Daoy (cell line): ENCODE measurements at regions not wholly inside any gene's neighbourhood (a gene's known extent, or its start where the extent isn't known, plus 50 kb on each side); places are given as distances from the start of the nearest gene placed in this dataset.

Experiments used
- DNase-seq: peaks from one replicate; pipeline ENCODE4 v3.0.0-alpha.2; 2015; ENCODE audit warnings: low read depth

GRCh38 chr6:145475794-145476396 is 259.4 kb downstream of the EPM2A start:
- no peak for DNase-seq

- DNase-seq, result no peak
Observed at GRCh38 chr6:145480024-145480423, 255.3 kb downstream of the EPM2A start.

GRCh38 chr6:145483191-145483996 is 251.9 kb downstream of the EPM2A start:
- DNase-seq, result no peak

GRCh38 chr6:145485288-145485687 is 250.0 kb downstream of the EPM2A start:
- DNase-seq, result no peak

- no peak for DNase-seq
Observed at GRCh38 chr6:145486306-145486705, 249.0 kb downstream of the EPM2A start.

DNA sequence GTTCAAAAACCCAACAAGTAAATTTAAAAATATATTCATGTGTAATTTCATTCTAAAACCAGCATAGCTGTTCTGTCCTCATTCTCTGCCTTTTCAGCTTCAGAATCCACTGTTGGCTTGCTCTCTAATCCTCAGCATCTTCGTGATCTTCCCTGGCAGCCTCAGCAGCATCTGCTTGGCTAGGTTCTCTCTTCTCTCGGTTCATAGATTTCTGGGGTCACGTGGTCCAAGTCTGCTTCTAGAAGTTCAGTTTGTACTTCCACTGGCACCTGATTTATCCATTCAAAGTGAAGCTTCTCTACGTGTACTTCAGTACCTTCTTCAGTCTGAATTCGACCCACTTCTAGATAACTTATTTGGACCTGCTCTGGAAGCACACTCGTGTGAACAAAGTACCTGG is 245.7 kb downstream of the EPM2A start:
- no peak for DNase-seq

GRCh38 chr6:145490068-145490467 is 245.3 kb downstream of the EPM2A start:
- no peak for DNase-seq

DNA sequence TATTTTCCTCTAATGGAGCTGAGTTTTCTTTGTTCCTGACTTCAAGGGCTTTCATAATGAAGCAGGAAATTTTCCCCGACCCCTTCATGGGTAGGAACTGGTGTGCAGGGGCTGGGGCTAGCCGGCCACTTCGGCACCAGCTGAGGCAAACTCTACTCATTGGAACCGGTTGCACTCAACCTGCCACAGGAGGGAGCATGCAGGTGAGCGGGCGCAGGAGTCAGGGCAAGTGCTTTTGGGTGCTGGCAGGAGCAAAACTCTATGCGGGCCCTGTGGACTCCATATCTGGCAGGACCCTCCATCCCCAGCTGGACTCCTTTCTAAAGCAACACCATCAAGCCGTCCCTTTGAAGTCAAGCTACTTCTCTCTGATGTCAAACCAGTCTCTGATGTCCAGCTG is 244.2 kb downstream of the EPM2A start:
- DNase-seq, result no peak

- DNase-seq, result no peak
Observed at GRCh38 chr6:145497006-145497405, 238.3 kb downstream of the EPM2A start.

DNA sequence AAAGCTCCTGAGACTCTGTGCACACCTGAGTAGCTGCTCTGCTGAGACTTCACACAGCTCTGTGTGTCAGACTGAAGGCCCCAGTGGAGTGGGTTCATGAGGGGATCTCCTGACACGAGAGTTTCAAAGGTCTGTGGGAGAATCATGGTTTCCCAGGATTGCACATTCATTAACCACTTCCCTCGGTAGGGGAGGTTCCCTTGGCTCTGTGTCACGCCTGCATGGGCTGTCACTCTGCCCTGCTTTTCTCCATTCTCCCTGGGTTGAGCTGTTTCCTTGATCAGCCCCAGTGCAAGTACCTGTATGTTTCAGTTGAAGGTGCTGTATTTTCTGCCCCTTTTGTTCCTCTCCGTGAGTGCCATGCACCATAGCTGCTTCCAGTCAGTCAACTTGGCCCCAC is 236.9 kb downstream of the EPM2A start:
- no peak for DNase-seq

DNA sequence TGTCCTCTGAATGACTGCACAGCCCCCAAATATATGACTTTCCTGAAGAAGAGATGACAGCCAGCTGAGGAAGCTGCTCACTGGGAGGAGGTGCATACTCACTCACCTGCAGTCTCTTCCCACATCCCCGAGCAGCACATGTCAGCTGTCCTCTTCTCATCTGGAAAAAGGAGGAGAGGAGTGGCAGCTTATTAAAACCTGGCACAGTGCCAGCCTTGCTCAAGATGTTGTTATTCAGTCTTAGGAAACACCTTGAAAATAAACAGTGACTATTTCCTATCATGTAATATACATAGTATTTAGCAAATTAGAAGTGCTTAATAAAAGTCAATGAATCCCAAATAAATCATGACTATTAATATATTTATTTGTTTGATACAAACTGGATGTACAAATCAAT is 232.9 kb downstream of the EPM2A start:
- no peak for DNase-seq

DNA sequence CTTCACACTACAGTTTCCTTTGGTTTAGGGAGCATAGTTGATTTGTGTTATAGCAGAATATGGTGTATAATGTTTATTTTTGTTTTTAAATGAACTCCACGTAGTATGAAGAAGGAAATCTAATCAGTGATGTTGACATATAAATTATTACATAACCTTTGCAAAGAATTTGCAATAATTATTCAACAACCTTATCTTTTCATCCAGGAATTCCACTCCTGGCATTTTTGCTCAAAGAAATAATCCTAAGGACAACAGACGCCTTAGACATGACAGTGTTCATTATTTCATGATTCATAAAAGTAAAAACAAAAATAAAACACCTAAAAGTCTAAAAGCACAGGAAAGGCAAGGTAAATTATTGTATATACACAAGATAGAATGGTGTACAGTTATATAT is 229.2 kb downstream of the EPM2A start:
- no peak for DNase-seq

DNA sequence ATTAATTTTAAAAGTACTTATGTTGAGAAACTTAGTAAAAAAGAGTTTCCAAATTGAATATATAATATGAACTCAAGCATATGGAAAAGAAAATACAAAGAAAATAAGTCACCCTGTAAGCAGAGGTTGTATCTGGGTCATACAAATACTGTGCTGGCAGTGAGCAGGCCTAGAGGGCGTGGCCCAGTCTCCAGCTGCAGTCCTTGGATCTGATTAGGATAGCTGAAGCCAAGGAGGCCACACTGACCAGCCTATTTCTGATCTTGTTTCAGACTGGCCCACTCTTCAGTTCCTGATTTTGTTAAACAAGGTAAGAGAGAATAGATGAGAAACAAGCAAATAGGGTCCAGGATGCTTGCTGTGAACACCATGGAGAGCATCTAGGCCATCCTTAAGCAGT is 228.8 kb downstream of the EPM2A start:
- DNase-seq, result no peak

- no peak for DNase-seq
Observed at GRCh38 chr6:145507239-145507638, 228.1 kb downstream of the EPM2A start.

DNA sequence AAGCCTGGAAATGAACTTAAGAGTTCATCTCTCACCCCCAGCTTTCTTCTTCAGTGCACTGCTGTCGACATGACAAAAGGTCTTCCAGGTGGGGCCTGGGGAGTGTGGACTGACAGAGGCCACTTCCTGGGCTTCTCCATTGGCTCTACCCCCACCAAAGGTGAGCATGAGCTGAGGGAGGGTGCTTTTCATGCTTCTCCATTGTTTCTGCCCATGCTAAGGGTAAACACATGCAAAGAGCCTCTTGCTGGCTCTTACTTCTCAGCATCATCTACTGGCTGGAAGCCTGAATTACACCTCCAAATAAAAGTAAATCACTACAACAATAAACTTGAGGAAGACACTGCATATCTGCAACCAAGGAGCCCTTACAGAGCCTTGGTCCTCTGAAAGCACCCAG is 227.2 kb downstream of the EPM2A start:
- DNase-seq, result no peak

GRCh38 chr6:145517492-145517891 is 217.8 kb downstream of the EPM2A start:
- DNase-seq, result no peak

DNA sequence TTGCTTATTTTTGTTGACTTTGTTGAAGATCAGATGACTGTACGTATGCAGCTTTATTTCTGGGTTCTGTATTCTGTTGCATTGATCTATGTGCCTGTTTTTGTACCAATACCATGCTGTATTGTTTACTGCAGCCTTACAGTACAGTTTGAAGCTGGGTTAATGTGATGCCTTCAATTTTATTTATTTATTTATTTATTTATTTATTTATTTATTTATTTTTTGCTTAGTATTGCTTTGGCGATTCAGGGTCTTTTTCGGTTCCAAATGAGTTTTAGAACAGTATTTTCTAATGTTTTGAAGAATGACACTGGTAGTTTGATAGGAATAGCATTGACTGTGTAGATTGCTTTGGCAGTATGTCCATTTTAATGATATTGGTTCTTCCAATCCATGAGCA is 210.3 kb downstream of the EPM2A start:
- no peak for DNase-seq

DNA sequence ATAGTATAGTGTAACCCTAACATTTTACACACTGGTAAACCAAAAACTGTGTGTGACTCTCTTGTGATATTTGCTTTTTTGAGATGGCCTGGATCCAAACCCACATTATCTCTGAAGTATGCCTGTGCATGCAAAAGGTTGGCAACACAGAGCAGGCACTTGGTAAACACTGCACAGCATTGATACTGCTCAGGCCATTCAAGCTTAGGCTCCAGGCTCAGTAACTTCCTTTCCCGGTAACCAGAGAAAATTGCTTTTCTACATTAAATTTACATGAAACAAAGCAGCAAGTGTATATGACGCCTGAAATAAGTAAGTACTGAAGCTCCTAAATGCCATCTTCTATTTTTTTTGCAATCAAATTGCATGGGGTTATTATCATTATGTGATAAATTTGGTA is 205.7 kb downstream of the EPM2A start:
- DNase-seq, result no peak

- no peak for DNase-seq
Observed at GRCh38 chr6:145530454-145530853, 204.9 kb downstream of the EPM2A start.

DNA sequence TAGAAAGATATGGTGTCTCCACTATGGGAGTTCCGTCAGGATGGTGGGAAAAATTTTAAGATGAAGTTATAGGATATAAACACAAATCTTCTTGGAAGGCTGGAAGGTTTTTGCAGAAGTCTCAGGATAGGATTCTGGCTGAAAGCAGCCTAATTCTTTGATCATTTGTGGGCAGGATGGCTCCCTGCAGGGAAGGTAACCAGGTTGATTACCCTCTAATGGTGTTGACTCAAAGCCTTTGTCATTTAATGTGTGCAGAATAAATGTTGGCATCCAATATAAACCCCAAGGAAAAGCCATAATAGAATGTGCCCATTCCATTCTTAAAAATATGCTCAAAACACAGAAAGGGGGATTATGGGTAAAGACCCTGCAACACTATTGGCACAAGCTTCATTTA is 204.3 kb downstream of the EPM2A start:
- no peak for DNase-seq

DNA sequence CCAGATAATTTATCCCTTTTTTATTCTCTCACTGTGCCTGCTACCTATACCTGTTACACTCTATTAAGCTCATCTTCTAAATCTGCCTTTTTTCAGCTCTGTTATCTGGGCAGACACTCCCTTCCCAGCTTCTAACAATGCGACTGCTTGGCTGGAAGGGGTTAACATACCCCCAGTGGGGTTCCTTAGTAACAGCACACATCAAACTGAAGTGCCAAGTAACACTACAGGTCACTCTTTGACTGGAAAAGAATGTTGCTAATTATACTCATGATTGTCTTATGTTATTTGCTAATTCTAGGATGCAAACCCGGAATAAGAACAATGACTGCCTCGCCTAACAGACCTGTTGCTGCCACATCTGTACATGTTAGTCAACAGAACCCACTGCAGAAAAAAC is 203.5 kb downstream of the EPM2A start:
- no peak for DNase-seq

GRCh38 chr6:145532361-145532760 is 203.0 kb downstream of the EPM2A start:
- no peak for DNase-seq

DNA sequence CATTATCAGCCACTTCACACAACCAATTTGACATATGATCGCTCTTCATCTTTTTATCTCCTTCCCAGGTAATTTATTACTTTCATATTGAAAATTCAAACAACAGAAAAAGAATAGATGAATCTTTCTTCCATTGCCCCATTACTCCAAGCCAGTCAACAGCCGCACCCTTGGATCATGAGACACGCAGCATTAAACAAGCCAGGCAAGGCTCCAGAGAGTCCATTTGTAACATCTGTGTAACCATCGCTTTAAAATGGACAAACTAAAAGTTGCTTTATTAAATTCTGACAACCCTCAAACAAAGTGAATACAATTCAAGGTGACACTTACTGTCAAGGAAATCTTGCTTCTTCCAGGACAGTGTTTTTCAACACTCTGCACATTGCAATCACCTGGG is 200.3 kb downstream of the EPM2A start:
- no peak for DNase-seq

DNA sequence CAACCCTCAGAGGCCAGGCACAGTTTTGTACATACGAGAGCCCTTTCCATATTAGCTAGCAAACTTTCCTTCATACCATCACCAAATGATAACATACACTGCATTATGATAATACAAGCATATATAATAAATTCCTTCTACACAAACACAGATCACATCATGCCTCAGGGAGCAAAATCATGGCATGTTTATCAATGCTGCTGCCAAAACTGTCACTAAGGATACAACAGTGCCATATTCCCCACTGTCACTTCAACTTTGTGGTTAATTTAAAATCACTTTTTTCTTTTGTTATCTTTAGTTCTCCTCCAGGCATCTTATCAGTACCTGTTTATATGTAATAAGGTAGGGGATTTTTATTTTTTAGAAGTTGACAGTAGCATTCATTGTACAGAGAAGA is 196.3 kb downstream of the EPM2A start:
- no peak for DNase-seq
